ENCODE measurements at regions not wholly inside any gene's neighbourhood (a gene's known extent, or its start where the extent isn't known, plus 50 kb on each side); places are given as distances from the start of the nearest gene placed in this dataset.
A peak's percentile ranks its signal among the peaks of the same experiment; 100 is the strongest.

DNA sequence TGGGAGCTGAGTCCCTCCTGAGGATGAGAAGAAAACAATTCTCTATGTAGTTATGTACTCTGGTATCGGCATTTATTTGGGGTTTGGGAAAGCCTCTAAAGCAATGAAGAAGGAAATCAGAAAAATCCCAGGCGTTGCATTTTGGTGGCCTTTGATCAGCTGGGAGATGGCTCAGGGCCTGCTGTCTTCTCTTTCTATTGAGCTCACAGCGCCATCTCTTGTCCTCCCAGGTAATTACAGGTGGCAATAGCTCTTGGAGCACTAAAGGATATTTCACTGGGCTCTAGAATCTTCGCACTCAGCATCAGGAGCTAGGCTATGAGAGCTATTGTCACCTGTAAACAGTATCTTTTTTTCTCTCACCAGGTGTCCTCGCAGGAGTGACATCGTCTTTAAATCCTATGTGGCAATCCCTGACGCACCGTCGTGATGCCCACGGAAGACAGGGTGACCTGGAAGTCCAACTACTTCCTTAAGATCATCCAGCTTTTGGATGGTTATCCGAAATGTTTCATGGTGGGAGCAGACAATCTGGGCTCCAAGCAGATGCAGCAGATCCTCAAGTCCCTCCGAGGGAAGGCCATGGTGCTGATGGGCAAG is 76.1 kb upstream of the PMAIP1 start:
- no peaks in the 10 kb centered on the region for H3K9me3 ChIP-seq
- no peaks in the 10 kb centered on the region for H3K4me1 ChIP-seq
- H3K4me3 ChIP-seq, result no peak overlapping the region
- no peak overlapping the region for H3K9ac ChIP-seq
- H3K27me3 ChIP-seq, result no peaks in the 10 kb centered on the region
- no peak overlapping the region for H3K4me2 ChIP-seq
- no peak for TF ChIP-seq Cebpa-rat (IDR thresholded peaks at IDR 0.05)
- H4K20me1 ChIP-seq, result no peaks in the 10 kb centered on the region
- H3K27ac ChIP-seq, result no peak overlapping the region
- H3K36me3 ChIP-seq, result no peaks in the 10 kb centered on the region

DNA sequence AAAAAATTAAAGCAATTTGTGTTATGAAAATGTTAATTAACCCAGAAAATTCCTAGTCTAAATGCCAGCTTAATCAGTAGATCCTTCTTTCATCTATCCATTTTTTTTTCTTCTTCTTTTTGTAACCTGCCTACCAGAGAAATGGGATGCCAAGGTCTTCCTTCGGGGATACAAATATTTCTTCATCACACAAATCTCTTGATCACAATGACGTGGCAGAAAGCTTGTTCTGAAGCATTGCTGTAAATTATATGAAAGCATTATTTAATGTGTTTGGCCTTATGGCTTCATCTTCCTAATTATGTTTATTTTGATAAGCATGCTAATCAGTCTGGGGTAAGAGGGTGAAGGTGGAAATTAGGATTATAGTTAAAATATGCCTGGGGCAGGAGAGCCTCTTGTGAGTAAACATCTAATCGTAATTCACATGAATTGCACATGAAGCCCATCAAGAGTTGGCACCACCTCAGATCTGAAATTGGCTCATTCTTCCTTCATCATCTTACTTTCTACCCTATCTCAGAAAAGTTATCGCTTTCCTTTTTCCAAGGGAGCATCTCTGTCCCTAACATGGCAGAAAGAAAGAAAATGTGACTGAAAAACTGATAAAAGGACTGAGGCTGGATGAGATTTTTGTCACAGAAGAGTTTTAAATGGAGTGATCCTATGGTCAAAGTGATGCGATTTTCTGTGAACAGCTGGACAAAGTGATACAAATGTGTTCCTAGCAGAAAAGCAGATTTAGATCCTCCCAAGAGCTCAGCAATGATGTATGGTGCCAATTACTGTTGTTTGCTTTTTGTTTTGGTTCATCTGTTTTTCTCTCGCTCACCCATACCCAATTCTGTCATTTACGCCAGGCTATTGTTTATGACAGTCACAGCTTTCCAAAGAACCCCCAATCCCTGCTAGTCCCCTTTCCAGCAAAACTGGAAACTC is 76.9 kb upstream of the PMAIP1 start:
- no peak for TF ChIP-seq Cebpa-rat (IDR thresholded peaks at IDR 0.05)
- no peaks in the 10 kb centered on the region for H3K9me3 ChIP-seq
- no peaks in the 10 kb centered on the region for H4K20me1 ChIP-seq
- no peak overlapping the region for H3K27ac ChIP-seq
- H3K4me3 ChIP-seq, result no peak overlapping the region
- H3K4me1 ChIP-seq, result no peaks in the 10 kb centered on the region
- H3K36me3 ChIP-seq, result no peaks in the 10 kb centered on the region
- no peak overlapping the region for H3K4me2 ChIP-seq
- no peaks in the 10 kb centered on the region for H3K27me3 ChIP-seq
- H3K9ac ChIP-seq, result no peak overlapping the region

DNA sequence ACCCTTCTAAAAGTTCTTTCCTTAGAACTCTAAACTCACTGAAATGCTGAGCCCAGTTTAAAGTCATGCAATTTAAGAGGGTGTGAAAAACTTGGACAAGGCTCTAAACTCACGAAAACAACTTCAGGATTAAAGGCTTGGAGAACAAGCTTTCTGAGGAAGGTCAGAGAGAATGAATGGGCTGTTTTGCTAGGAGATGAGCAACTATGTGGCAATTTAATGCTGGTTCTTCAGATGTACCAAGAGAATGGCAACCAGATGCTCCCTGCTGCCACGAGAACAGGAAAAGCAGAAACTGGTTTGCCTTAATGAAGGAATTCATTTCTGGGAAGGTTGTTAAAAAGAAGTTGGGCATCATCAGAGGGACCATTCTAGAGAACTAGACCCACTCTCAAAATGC is 77.8 kb upstream of the PMAIP1 start:
- Histone ChIP-seq H3K36me3 (no peaks in the 10 kb centered on the region), H3K27me3 (no peaks in the 10 kb centered on the region), H4K20me1 (no peaks in the 10 kb centered on the region), H3K27ac (no peak overlapping the region), H3K4me3 (no peak overlapping the region), H3K4me2 (no peak overlapping the region), H3K4me1 (no peaks in the 10 kb centered on the region), H3K9me3 (no peaks in the 10 kb centered on the region), H3K9ac (no peak overlapping the region)
- no peak for TF ChIP-seq Cebpa-rat (IDR thresholded peaks at IDR 0.05)

DNA sequence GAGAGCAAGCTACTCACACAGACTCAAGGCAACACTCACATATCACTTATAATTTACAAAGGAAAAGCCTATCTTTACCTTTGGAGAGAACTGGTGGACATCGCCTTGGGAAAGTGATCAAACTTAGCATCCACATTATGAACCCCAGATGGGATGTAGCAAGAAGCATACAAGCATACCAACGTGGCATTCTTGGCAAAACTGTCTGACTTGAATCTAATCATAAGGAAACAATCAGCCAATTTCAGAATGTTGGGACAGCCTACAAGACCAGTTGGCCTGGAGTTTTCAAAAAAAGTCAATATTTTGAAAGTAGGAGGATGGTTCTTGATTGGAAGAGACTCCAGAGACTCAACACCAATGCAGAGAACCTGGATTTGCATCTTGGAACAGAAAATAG is 79.1 kb upstream of the PMAIP1 start:
- Histone ChIP-seq H3K36me3 (no peaks in the 10 kb centered on the region), H3K4me1 (no peaks in the 10 kb centered on the region), H3K27me3 (no peaks in the 10 kb centered on the region), H3K4me3 (no peak overlapping the region), H4K20me1 (no peaks in the 10 kb centered on the region), H3K9ac (no peak overlapping the region), H3K27ac (no peak overlapping the region), H3K9me3 (no peaks in the 10 kb centered on the region), H3K4me2 (no peak overlapping the region)
- TF ChIP-seq Cebpa-rat (IDR thresholded peaks at IDR 0.05), result no peak

DNA sequence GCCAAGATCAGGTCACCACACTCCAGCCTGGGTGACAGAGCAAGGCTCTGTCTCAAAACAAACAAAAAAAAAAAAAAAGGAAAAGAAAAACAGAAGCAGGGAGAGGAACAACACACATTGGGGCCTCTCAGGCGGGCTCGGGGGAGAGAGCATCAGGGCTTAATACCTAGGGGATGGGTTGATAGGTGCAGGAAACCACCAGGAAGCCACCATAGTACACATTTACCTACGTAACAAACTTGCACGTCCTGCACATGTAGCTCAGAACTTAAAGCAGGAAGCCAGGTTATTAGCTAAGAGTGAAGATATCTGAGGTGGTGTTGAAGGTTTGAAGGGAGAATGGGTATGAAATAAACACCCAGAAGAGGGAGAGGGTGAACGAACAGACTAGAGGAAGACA is 81.0 kb upstream of the PMAIP1 start:
- TF ChIP-seq Cebpa-rat (IDR thresholded peaks at IDR 0.05), result no peak
- no peaks in the 10 kb centered on the region for H3K9me3 ChIP-seq
- H4K20me1 ChIP-seq, result no peaks in the 10 kb centered on the region
- no peaks in the 10 kb centered on the region for H3K27me3 ChIP-seq
- no peak overlapping the region for H3K27ac ChIP-seq
- H3K36me3 ChIP-seq, result no peaks in the 10 kb centered on the region
- no peak overlapping the region for H3K4me2 ChIP-seq
- H3K4me3 ChIP-seq, result no peak overlapping the region
- H3K9ac ChIP-seq, result no peak overlapping the region
- H3K4me1 ChIP-seq, result no peaks in the 10 kb centered on the region

DNA sequence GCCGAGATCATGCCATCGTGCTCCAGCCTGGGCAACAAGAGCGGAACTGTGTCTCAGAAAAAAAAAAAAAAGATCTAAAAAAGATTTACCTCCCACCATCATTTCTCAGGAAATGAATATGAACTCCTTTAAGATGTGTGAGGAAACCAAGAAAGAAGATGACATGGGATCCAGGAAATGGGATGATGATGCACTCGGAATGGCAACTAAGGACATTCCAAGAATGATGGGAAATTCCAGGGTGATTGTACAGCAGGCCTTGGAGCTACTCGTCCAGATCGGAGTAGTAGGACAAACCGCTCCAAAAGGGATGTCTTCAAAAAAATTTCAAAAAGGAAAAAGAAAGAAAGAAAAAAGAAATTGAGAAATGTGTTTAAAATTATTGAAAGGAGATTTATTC is 84.9 kb upstream of the PMAIP1 start:
- Histone ChIP-seq H4K20me1 (no peaks in the 10 kb centered on the region), H3K4me1 (no peaks in the 10 kb centered on the region), H3K27me3 (no peaks in the 10 kb centered on the region), H3K4me2 (no peak overlapping the region), H3K4me3 (no peak overlapping the region), H3K9ac (no peak overlapping the region), H3K9me3 (no peaks in the 10 kb centered on the region), H3K36me3 (no peaks in the 10 kb centered on the region), H3K27ac (no peak overlapping the region)
- TF ChIP-seq Cebpa-rat (IDR thresholded peaks at IDR 0.05), result no peak

DNA sequence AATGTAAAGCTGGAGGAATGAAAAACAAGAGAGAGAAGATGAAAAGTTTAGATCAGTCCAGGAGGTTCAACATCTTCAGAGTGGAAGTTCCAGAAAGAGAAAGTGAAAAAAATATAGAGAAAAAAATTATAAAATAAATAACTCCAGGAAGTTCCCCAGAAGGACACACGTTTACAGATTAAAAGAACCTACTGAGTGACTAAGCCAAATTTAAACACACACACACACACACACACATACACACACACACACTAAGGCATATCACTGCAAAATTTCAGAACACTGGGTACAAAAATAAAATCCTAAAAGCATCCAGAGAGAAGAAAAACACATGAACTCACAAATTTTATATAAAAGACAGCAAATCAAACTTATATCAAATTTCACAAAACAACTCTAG is 85.9 kb upstream of the PMAIP1 start:
- no peak overlapping the region for H3K27ac ChIP-seq
- no peak for TF ChIP-seq Cebpa-rat (IDR thresholded peaks at IDR 0.05)
- H3K4me1 ChIP-seq, result no peaks in the 10 kb centered on the region
- no peaks in the 10 kb centered on the region for H3K9me3 ChIP-seq
- H3K4me3 ChIP-seq, result no peak overlapping the region
- no peaks in the 10 kb centered on the region for H3K27me3 ChIP-seq
- H3K36me3 ChIP-seq, result no peaks in the 10 kb centered on the region
- no peaks in the 10 kb centered on the region for H4K20me1 ChIP-seq
- no peak overlapping the region for H3K4me2 ChIP-seq
- no peak overlapping the region for H3K9ac ChIP-seq

DNA sequence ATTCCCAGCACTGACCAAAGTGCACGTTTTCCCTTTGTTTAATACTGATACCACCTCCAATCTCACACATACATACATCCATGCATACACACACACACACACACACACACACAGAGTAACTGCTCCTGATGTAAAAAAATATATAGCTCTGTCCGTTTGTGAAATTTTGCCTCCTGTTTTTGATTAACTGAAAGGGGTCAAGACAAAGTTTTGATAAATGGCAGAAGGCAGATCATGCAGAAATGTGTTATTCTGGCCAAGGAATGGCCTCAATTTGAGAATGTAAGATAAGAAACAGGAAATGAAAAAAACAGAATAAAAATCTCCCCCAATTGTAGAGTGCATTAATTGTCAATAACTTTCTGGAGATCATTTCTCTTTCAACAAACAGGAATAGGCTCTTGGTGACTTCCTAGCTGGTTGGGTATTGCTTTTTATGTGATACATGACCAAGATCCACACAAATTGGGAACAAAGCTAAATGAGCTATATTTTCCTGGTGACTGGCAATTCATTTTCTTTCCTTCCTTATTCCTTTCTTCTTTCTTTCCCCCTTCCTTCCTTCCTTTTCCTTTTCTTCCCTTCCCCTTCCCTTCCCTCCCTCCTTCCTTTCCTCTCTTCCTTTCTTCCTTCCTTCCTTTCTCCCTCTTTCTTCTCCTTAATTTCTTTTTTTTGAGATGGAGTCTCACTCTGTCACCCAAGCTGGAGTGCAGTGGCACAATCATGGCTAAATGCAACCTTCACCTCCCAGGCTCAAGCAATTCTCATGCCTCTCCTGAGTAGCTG is 88.9 kb upstream of the PMAIP1 start:
- no peak for TF ChIP-seq Cebpa-rat (IDR thresholded peaks at IDR 0.05)
- Histone ChIP-seq H3K4me3 (no peak overlapping the region), H3K36me3 (no peaks in the 10 kb centered on the region), H3K27me3 (no peaks in the 10 kb centered on the region), H4K20me1 (no peaks in the 10 kb centered on the region), H3K9ac (no peak overlapping the region), H3K4me2 (no peak overlapping the region), H3K9me3 (no peaks in the 10 kb centered on the region), H3K27ac (no peak overlapping the region), H3K4me1 (no peaks in the 10 kb centered on the region)

DNA sequence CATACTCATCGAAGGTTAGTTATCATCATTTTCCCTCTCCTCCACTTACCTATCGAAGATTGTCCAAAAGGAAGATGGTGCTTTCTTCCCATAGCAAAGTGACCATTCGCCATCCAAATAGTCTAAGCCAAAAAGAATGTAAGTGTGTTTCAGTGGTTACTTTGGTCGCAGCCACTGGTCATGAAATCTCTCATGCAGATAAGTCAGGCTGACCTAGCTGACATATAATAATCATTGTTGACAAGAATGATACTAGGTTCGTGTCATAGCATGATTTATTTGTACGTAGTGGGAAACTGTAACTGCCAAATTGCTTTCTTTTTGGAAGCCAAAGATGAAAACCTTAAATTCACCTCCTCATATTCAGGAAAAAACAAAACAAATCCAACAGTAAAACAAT is 89.6 kb upstream of the PMAIP1 start:
- no peaks in the 10 kb centered on the region for H3K4me1 ChIP-seq
- no peaks in the 10 kb centered on the region for H3K27me3 ChIP-seq
- no peaks in the 10 kb centered on the region for H4K20me1 ChIP-seq
- no peak overlapping the region for H3K9ac ChIP-seq
- H3K4me2 ChIP-seq, result no peak overlapping the region
- no peaks in the 10 kb centered on the region for H3K9me3 ChIP-seq
- H3K27ac ChIP-seq, result no peak overlapping the region
- H3K4me3 ChIP-seq, result no peak overlapping the region
- H3K36me3 ChIP-seq, result no peaks in the 10 kb centered on the region
- no peak for TF ChIP-seq Cebpa-rat (IDR thresholded peaks at IDR 0.05)

DNA sequence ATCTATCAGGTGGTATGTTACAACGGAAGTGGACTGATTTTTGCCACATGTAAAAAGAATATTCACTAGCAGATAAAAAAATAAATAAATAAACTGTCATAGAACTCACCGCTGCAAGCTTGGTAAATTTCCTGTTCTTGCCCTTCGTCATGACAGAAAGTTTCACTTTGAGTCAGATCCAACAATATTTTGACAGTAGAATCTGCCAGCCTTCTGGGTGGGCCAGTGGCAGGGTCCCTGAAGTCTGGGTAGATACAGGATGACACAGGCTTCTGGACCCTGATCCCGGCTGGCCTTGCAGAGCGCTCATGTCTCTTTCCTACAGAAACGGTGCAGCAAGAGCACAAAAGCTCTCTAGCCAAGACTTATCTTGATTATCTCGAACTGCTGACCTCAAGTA is 97.8 kb upstream of the PMAIP1 start:
- Histone ChIP-seq H3K4me2 (peak overlapping the region; percentile 30), H3K36me3 (no peaks in the 10 kb centered on the region), H3K4me3 (no peak overlapping the region), H3K27me3 (no peaks in the 10 kb centered on the region), H3K4me1 (peaks cover 9% of the 10 kb centered on the region), H4K20me1 (no peaks in the 10 kb centered on the region), H3K9ac (no peak overlapping the region), H3K27ac (no peak overlapping the region), H3K9me3 (no peaks in the 10 kb centered on the region)
- no peak for TF ChIP-seq Cebpa-rat (IDR thresholded peaks at IDR 0.05)
